Immature natural killer cell (primary cell): ENCODE measurements at regions not wholly inside any gene's neighbourhood (a gene's known extent, or its start where the extent isn't known, plus 50 kb on each side); places are given as distances from the start of the nearest gene placed in this dataset.

Experiments used
- DNase-seq, 3 donors: peaks; one replicate each; pipeline ENCODE4 v3.0.0; 2022; ENCODE audit warnings: mixed read lengths in 1 of 3
- H3K27ac Mint-ChIP-seq, 6 donors: one replicate each; pipeline ENCODE4 v1.8.0; 2020; ENCODE audit warnings: mixed read lengths in 6 of 6, mild to moderate bottlenecking in 5 of 6, inconsistent platforms in 4 of 6, moderate library complexity in 3 of 6
- H3K27me3 Mint-ChIP-seq, 3 donors: one replicate each; pipeline ENCODE4 v1.8.0; 2020 to 2021; ENCODE audit warnings: low read depth in 3 of 3, mild to moderate bottlenecking in 3 of 3, mixed read lengths in 3 of 3, moderate library complexity in 3 of 3, inconsistent platforms in 1 of 3
- H3K36me3 Mint-ChIP-seq, 3 donors: one replicate each; pipeline ENCODE4 v1.8.0; 2020; ENCODE audit warnings: mixed read lengths in 3 of 3, inconsistent platforms in 2 of 3, mild to moderate bottlenecking in 2 of 3
- H3K4me1 Mint-ChIP-seq, 2 donors: one replicate each; pipeline ENCODE4 v1.8.0; 2020; ENCODE audit warnings: inconsistent platforms in 2 of 2, mild to moderate bottlenecking in 2 of 2, mixed read lengths in 2 of 2, moderate library complexity in 1 of 2
- H3K4me3 Mint-ChIP-seq, 5 donors: one replicate each; pipeline ENCODE4 v1.8.0; 2020; ENCODE audit warnings: mild to moderate bottlenecking in 5 of 5, mixed read lengths in 5 of 5, inconsistent platforms in 3 of 5, moderate library complexity in 3 of 5
- H3K9me3 Mint-ChIP-seq, 6 donors: one replicate each; pipeline ENCODE4 v1.8.0; 2020; ENCODE audit warnings: mild to moderate bottlenecking in 6 of 6, mixed read lengths in 6 of 6, inconsistent platforms in 4 of 6, moderate library complexity in 3 of 6

- Mint-ChIP-seq H3K27ac (no peak overlapping the region), H3K4me3 (no peak overlapping the region), H3K4me1 (no peaks in the 10 kb centered on the region), H3K36me3 (no peaks in the 10 kb centered on the region), H3K9me3 (no peaks in the 10 kb centered on the region), H3K27me3 (peaks cover 2 to 3% (median 3%) of the 10 kb centered on the region in 3 donors)
- DNase-seq = no peak
Measured at GRCh38 chr9:2916382-2916985, 72.6 kb upstream of the PUM3 start.

GRCh38 chr9:2913026-2913425 lies 69.1 kb upstream of the PUM3 start:
- no peak overlapping the region for H3K4me3 Mint-ChIP-seq
- DNase-seq = no peak

GRCh38 chr9:2907411-2907810 lies 63.5 kb upstream of the PUM3 start:
- no peaks in the 10 kb centered on the region for H3K4me1 Mint-ChIP-seq
- H3K9me3 Mint-ChIP-seq = no peaks in the 10 kb centered on the region
- H3K27me3 Mint-ChIP-seq = peaks cover 0 to 6% (median 4%) of the 10 kb centered on the region in 3 donors
- DNase-seq = no peak
- no peaks in the 10 kb centered on the region for H3K36me3 Mint-ChIP-seq
- H3K4me3 Mint-ChIP-seq = no peak overlapping the region
- no peak overlapping the region for H3K27ac Mint-ChIP-seq

More at GRCh38 chr9:2913026-2913425, 69.1 kb upstream of the PUM3 start:
- Mint-ChIP-seq H3K9me3 (no peaks in the 10 kb centered on the region), H3K36me3 (no peaks in the 10 kb centered on the region), H3K27me3 (peaks cover 2 to 3% (median 2%) of the 10 kb centered on the region in 3 donors), H3K27ac (no peak overlapping the region), H3K4me1 (no peaks in the 10 kb centered on the region)

- no peak overlapping the region for H3K4me3 Mint-ChIP-seq
- H3K9me3 Mint-ChIP-seq = peaks cover 0 to 13% (median 0%) of the 10 kb centered on the region in 6 donors
- H3K27ac Mint-ChIP-seq = no peak overlapping the region
- peaks cover 0 to 6% (median 0%) of the 10 kb centered on the region in 3 donors for H3K36me3 Mint-ChIP-seq
- H3K27me3 Mint-ChIP-seq = peaks cover 0 to 6% (median 4%) of the 10 kb centered on the region in 3 donors
- H3K4me1 Mint-ChIP-seq = no peaks in the 10 kb centered on the region
- no peak for DNase-seq
Measured at GRCh38 chr9:2904242-2904930, 60.5 kb upstream of the PUM3 start.
